ENCODE measurements at regions not wholly inside any gene's neighbourhood (a gene's known extent, or its start where the extent isn't known, plus 50 kb on each side); places are given as distances from the start of the nearest gene placed in this dataset.

- TF ChIP-seq ZFX (IDR thresholded peaks at IDR 0.05; ENCODE audit: borderline replicate concordance) (no peak), CTCF (IDR thresholded peaks at IDR 0.05) (no peak)
- no peak overlapping the region for H3K27ac ChIP-seq
These were observed 117.4 kb upstream of the NEDD9 start for GRCh38 chr6:11349880-11350279.

- TF ChIP-seq ZFX (IDR thresholded peaks at IDR 0.05; ENCODE audit: borderline replicate concordance) (no peak), CTCF (IDR thresholded peaks at IDR 0.05) (no peak)
- H3K27ac ChIP-seq = no peak overlapping the region
These were observed 114.0 kb upstream of the NEDD9 start for GRCh38 chr6:11346516-11346915.

- TF ChIP-seq CTCF (IDR thresholded peaks at IDR 0.05) = no peak
- TF ChIP-seq ZFX (IDR thresholded peaks at IDR 0.05; ENCODE audit: borderline replicate concordance) = no peak
- H3K27ac ChIP-seq = no peak overlapping the region
These were observed 113.1 kb upstream of the NEDD9 start for GRCh38 chr6:11345536-11345935.

GRCh38 chr6:11343963-11344723 lies 111.7 kb upstream of the NEDD9 start:
- TF ChIP-seq CTCF (IDR thresholded peaks at IDR 0.05) (no peak), ZFX (IDR thresholded peaks at IDR 0.05; ENCODE audit: borderline replicate concordance) (no peak)
- H3K27ac ChIP-seq = no peak overlapping the region

GRCh38 chr6:11341867-11342266 lies 109.4 kb upstream of the NEDD9 start:
- no peak overlapping the region for H3K27ac ChIP-seq

GRCh38 chr6:11341303-11341702 lies 108.8 kb upstream of the NEDD9 start:
- no peak overlapping the region for H3K27ac ChIP-seq
- TF ChIP-seq ZFX (IDR thresholded peaks at IDR 0.05; ENCODE audit: borderline replicate concordance) = no peak
- no peak for TF ChIP-seq CTCF (IDR thresholded peaks at IDR 0.05)

More at GRCh38 chr6:11341867-11342266, 109.4 kb upstream of the NEDD9 start:
- no peak for TF ChIP-seq CTCF (IDR thresholded peaks at IDR 0.05)
- TF ChIP-seq ZFX (IDR thresholded peaks at IDR 0.05; ENCODE audit: borderline replicate concordance) = no peak

GRCh38 chr6:11339380-11339779 lies 106.9 kb upstream of the NEDD9 start:
- TF ChIP-seq CTCF (IDR thresholded peaks at IDR 0.05) = no peak
- no peak for TF ChIP-seq ZFX (IDR thresholded peaks at IDR 0.05; ENCODE audit: borderline replicate concordance)
- no peak overlapping the region for H3K27ac ChIP-seq
